Endodermal cell (in vitro differentiated cells): ENCODE measurements at regions not wholly inside any gene's neighbourhood (a gene's known extent, or its start where the extent isn't known, plus 50 kb on each side); places are given as distances from the start of the nearest gene placed in this dataset.

Source experiments
- DNase-seq: peaks from one replicate; pipeline ENCODE4 v3.0.0-alpha.2; 2017
- H3K27ac ChIP-seq: 2 replicates; pipeline ENCODE4 v1.5.1; 2013; ENCODE audit warnings: mild to moderate bottlenecking, low read depth, low read length, moderate library complexity
- H3K27me3 ChIP-seq: 2 replicates; pipeline ENCODE4 v1.6.1; 2013; ENCODE audit warnings: mild to moderate bottlenecking, low read length, moderate library complexity; ENCODE audit not compliant: insufficient read depth, control insufficient read depth, poor library complexity, severe bottlenecking
- H3K36me3 ChIP-seq: 2 replicates; pipeline ENCODE4 v1.7.0; 2013; ENCODE audit warnings: mild to moderate bottlenecking, low read length, moderate library complexity; ENCODE audit not compliant: control insufficient read depth, insufficient read depth
- H3K4me1 ChIP-seq: one replicate; pipeline ENCODE4 v1.7.0; 2013; ENCODE audit warnings: low read length; ENCODE audit not compliant: control insufficient read depth, insufficient read depth
- H3K4me3 ChIP-seq: 2 replicates; pipeline ENCODE4 v1.5.1; 2013; ENCODE audit warnings: mild to moderate bottlenecking, low read length, moderate library complexity
- H3K9ac ChIP-seq: 2 replicates; pipeline ENCODE4 v1.6.1; 2013; ENCODE audit warnings: mild to moderate bottlenecking, low read length, moderate library complexity; ENCODE audit not compliant: poor library complexity, severe bottlenecking; ENCODE audit errors: extremely low read depth
- H3K9me3 ChIP-seq: 2 replicates; pipeline ENCODE4 v1.6.1; 2013; ENCODE audit warnings: mild to moderate bottlenecking, low read length, moderate library complexity; ENCODE audit not compliant: control insufficient read depth
- H3K27ac Mint-ChIP-seq: 2 replicates; pipeline ENCODE4 v1.8.0; 2020; ENCODE audit warnings: mixed read lengths
- H3K27me3 Mint-ChIP-seq: 2 replicates; pipeline ENCODE4 v1.8.0; 2021; ENCODE audit warnings: mild to moderate bottlenecking, mixed read lengths; ENCODE audit not compliant: insufficient read depth
- H3K36me3 Mint-ChIP-seq: 2 replicates; pipeline ENCODE4 v1.8.0; 2020; ENCODE audit warnings: low read depth, mixed read lengths
- H3K4me1 Mint-ChIP-seq: 2 replicates; pipeline ENCODE4 v1.8.0; 2020; ENCODE audit warnings: mixed read lengths
- H3K4me3 Mint-ChIP-seq: 2 replicates; pipeline ENCODE4 v1.8.0; 2020; ENCODE audit warnings: mild to moderate bottlenecking, moderate library complexity, mixed read lengths
- H3K9me3 Mint-ChIP-seq: 2 replicates; pipeline ENCODE4 v1.8.0; 2020; ENCODE audit warnings: mild to moderate bottlenecking, mixed read lengths
- CTCF ChIP-seq: fragments of 200-600 bp; sonication (generic); conservative IDR thresholded peaks from 2 replicates; pipeline ENCODE4 v1.5.0; 2021; ENCODE audit warnings: antibody characterized with exemption, mild to moderate bottlenecking
- WGBS, 2 experiments: methylation state at CpG; one replicate each; pipeline versions ENCODE4 v1.1.5 to v1.1.7; 2013; ENCODE audit warnings: missing lambda C conversion rate in 2 of 2, mixed read lengths in 1 of 2; ENCODE audit not compliant: insufficient coverage in 1 of 2, insufficient read length in 1 of 2; 5-methylcytosine and 5-hydroxymethylcytosine counted together

DNA sequence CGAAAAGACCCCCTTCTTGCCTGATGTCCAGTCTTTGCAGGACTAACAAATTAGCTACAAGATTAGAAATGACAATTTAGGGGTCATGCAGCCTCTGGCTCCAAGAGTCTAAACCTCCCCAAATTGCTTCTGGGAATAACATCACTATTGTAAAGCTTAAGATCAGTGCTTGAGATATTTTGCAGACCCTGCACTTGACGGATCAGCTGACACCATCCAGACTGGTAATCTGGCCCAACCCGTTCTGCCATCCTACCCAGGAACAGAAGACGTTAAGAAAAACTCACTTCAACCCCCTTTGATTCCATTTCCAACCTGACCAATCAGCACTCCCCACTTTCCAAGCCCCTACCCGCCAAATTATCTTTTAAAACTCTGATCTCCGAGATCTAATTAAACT is 236.7 kb upstream of the KRR1 start:
- no peaks in the 10 kb centered on the region for H3K36me3 ChIP-seq
- no peak overlapping the region for H3K27ac ChIP-seq
- Mint-ChIP-seq H3K4me1 (peaks cover 13% of the 10 kb centered on the region), H3K36me3 (no peaks in the 10 kb centered on the region), H3K9me3 (peaks cover 8% of the 10 kb centered on the region), H3K27ac (no peak overlapping the region), H3K27me3 (no peaks in the 10 kb centered on the region), H3K4me3 (no peak overlapping the region)
- H3K9me3 ChIP-seq = no peaks in the 10 kb centered on the region
- H3K9ac ChIP-seq = no peak overlapping the region
- TF ChIP-seq CTCF = no peak
- no peaks in the 10 kb centered on the region for H3K27me3 ChIP-seq
- WGBS, 2 experiments = 89 to 97% methylated on average over 4 to 6 of the region's 6 CpGs
- DNase-seq = no peak
- H3K4me1 ChIP-seq = no peaks in the 10 kb centered on the region
- no peak overlapping the region for H3K4me3 ChIP-seq

DNA sequence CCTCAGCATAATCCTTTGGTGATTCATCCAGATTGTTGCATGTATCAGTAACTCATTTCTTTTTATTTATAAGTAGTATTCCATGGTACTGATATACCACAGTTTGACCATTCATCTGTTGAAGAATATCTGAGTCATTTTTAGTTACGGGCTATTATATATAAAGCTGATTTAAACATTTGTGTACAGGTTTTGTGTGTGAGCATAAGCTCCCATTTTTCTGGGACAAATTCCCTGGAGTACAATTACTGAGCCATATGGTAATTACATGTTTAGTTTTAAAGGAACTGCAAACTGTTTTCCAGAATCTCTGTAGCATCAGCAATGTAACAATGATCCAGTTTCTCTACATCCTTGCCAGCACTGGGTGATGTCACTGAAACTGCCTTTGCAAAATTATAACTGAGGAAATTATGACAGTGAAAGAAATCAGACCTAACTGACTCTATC is 236.2 kb upstream of the KRR1 start:
- H3K27ac Mint-ChIP-seq = no peak overlapping the region
- no peak for TF ChIP-seq CTCF
- H3K36me3 ChIP-seq = no peaks in the 10 kb centered on the region
- no peaks in the 10 kb centered on the region for H3K27me3 Mint-ChIP-seq
- no peaks in the 10 kb centered on the region for H3K36me3 Mint-ChIP-seq
- DNase-seq = no peak
- no peaks in the 10 kb centered on the region for H3K27me3 ChIP-seq
- peaks cover 13% of the 10 kb centered on the region for H3K4me1 Mint-ChIP-seq
- WGBS, 2 experiments = 95% methylated on average over 1 of the region's 1 CpG; no CpG with 5 or more reads in 1 of the 2 experiments
- no peaks in the 10 kb centered on the region for H3K9me3 ChIP-seq
- H3K4me3 Mint-ChIP-seq = no peak overlapping the region
- H3K9me3 Mint-ChIP-seq = peaks cover 8% of the 10 kb centered on the region
- H3K9ac ChIP-seq = no peak overlapping the region
- H3K4me3 ChIP-seq = no peak overlapping the region
- no peaks in the 10 kb centered on the region for H3K4me1 ChIP-seq
- H3K27ac ChIP-seq = no peak overlapping the region

DNA sequence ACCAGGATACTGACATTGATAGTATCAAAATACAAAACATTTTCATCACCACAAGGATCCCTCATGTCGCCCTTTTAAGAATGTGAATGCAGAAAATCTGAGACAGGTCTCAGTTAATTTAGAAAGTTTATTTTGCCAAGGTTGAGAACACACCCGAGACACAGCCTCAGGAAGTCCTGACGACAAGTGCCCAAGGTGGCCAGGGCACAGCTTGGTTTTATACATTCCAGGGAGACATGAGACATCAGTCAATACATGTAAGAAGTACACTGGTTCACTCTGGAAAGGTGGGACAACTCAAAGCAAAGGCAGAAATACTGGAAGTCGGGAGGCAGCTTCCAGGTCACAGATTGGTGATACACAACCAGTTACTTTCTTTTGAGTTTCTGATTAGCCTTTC is 235.2 kb upstream of the KRR1 start:
- no peak overlapping the region for H3K27ac ChIP-seq
- peaks cover 8% of the 10 kb centered on the region for H3K9me3 Mint-ChIP-seq
- no peak for DNase-seq
- H3K27me3 Mint-ChIP-seq = no peaks in the 10 kb centered on the region
- no peaks in the 10 kb centered on the region for H3K36me3 ChIP-seq
- H3K9me3 ChIP-seq = no peaks in the 10 kb centered on the region
- H3K27me3 ChIP-seq = no peaks in the 10 kb centered on the region
- H3K4me1 Mint-ChIP-seq = peaks cover 13% of the 10 kb centered on the region
- no peaks in the 10 kb centered on the region for H3K36me3 Mint-ChIP-seq
- no peaks in the 10 kb centered on the region for H3K4me1 ChIP-seq
- no peak overlapping the region for H3K4me3 Mint-ChIP-seq
- H3K4me3 ChIP-seq = no peak overlapping the region
- H3K9ac ChIP-seq = no peak overlapping the region
- no peak overlapping the region for H3K27ac Mint-ChIP-seq
- 87 to 94% methylated on average over 4 of the region's 4 CpGs for WGBS, 2 experiments
- no peak for TF ChIP-seq CTCF
